D721Med (cell line): ENCODE measurements at regions not wholly inside any gene's neighbourhood (a gene's known extent, or its start where the extent isn't known, plus 50 kb on each side); places are given as distances from the start of the nearest gene placed in this dataset.
"Not testable (repeated sequence)": the region's sequence is repeated elsewhere in the genome, so short reads cannot be mapped to it uniquely, and the experiment has no call there.

Experiments used
- DNase-seq: peaks from one replicate; pipeline ENCODE4 v3.0.0; 2011; ENCODE audit warnings: low spot score; ENCODE audit not compliant: insufficient read length
- FAIRE-seq: peaks from 2 replicates; lab custom pipeline; 2011; peaks lifted over from hg19 to GRCh38; lab: Jason Lieb, UNC
- CTCF ChIP-seq: IDR thresholded peaks from 2 replicates; pipeline ENCODE4 v1.5.1; 2012; ENCODE audit warnings: mild to moderate bottlenecking, control low read depth; ENCODE audit not compliant: insufficient read depth; ENCODE audit errors: missing control alignments

GRCh38 chrY:7310482-7311269 lies 399.1 kb upstream of the AMELY start:
- no peak for FAIRE-seq
- DNase-seq = no peak
- no peak for TF ChIP-seq CTCF

- TF ChIP-seq CTCF = no peak
- FAIRE-seq (no peak), DNase-seq (no peak)
These were observed 397.3 kb upstream of the AMELY start for GRCh38 chrY:7308816-7309215.

GRCh38 chrY:7302306-7302705 lies 390.8 kb upstream of the AMELY start:
- no peak for TF ChIP-seq CTCF
- no peak for DNase-seq
- FAIRE-seq = no peak

GRCh38 chrY:7299960-7300359 lies 388.4 kb upstream of the AMELY start:
- DNase-seq (no peak), FAIRE-seq (no peak)
- no peak for TF ChIP-seq CTCF

GRCh38 chrY:7292113-7292512 lies 380.6 kb upstream of the AMELY start:
- DNase-seq = no peak
- no peak for TF ChIP-seq CTCF
- FAIRE-seq = no peak

- TF ChIP-seq CTCF = no peak
- no peak for DNase-seq
- FAIRE-seq = no peak
These were observed 378.6 kb upstream of the AMELY start for GRCh38 chrY:7289889-7290833.

GRCh38 chrY:7288611-7289010 lies 377.1 kb upstream of the AMELY start:
- DNase-seq = no peak
- no peak for FAIRE-seq
- TF ChIP-seq CTCF = no peak

GRCh38 chrY:7287963-7288362 lies 376.4 kb upstream of the AMELY start:
- DNase-seq, FAIRE-seq: not testable (repeated sequence)
